OCI-LY1 (cell line): ENCODE measurements at regions not wholly inside any gene's neighbourhood (a gene's known extent, or its start where the extent isn't known, plus 50 kb on each side); places are given as distances from the start of the nearest gene placed in this dataset.

ENCODE experiments used
- H2AFZ ChIP-seq: fragments of 200-600 bp; sonication (generic), shearing (Covaris generic); 2 replicates; pipeline ENCODE4 v1.6.0; 2014; ENCODE audit warnings: antibody characterized with exemption, mild to moderate bottlenecking, low read length
- H3F3A ChIP-seq: fragments of 200-600 bp; sonication (generic), shearing (Covaris generic); 2 replicates; pipeline ENCODE4 v1.6.0; 2014; ENCODE audit warnings: mild to moderate bottlenecking, antibody characterized with exemption, low read length, moderate library complexity; ENCODE audit not compliant: insufficient read depth
- H3K27ac ChIP-seq: fragments of 200-600 bp; sonication (generic); 2 replicates; pipeline ENCODE4 v1.5.1; 2014; ENCODE audit warnings: low read length, mixed run types, mild to moderate bottlenecking, low read depth; ENCODE audit not compliant: poor library complexity, severe bottlenecking
- H3K27me3 ChIP-seq: fragments of 200-600 bp; sonication (generic); 2 replicates; pipeline ENCODE4 v1.6.0; 2014; ENCODE audit warnings: antibody characterized with exemption, mild to moderate bottlenecking, low read length, moderate library complexity; ENCODE audit not compliant: insufficient read depth
- H3K36me3 ChIP-seq: fragments of 200-600 bp; sonication (generic); 2 replicates; pipeline ENCODE4 v1.6.1; 2014; ENCODE audit warnings: mild to moderate bottlenecking, antibody characterized with exemption, low read length, moderate library complexity, mixed read lengths; ENCODE audit not compliant: insufficient read depth
- H3K4me1 ChIP-seq: fragments of 200-600 bp; sonication (generic); 2 replicates; pipeline ENCODE4 v1.5.1; 2014; ENCODE audit warnings: mild to moderate bottlenecking, low read length, moderate library complexity; ENCODE audit not compliant: insufficient read depth, severe bottlenecking
- H3K4me2 ChIP-seq: fragments of 200-600 bp; sonication (generic), shearing (Covaris generic); 2 replicates; pipeline ENCODE4 v1.6.1; 2014; ENCODE audit warnings: low read length
- H3K4me3 ChIP-seq: fragments of 200-600 bp; sonication (generic); 2 replicates; pipeline ENCODE4 v1.5.1; 2014; ENCODE audit warnings: low read length, low read depth, mild to moderate bottlenecking, mixed read lengths; ENCODE audit not compliant: poor library complexity, severe bottlenecking
- H3K79me2 ChIP-seq: fragments of 200-600 bp; shearing (Covaris generic); 2 replicates; pipeline ENCODE4 v1.6.1; 2016; ENCODE audit warnings: mixed run types, low read length, mixed read lengths; ENCODE audit not compliant: insufficient read depth
- H3K9ac ChIP-seq: fragments of 200-600 bp; sonication (generic), shearing (Covaris generic); 2 replicates; pipeline ENCODE4 v1.6.1; 2014; ENCODE audit warnings: mild to moderate bottlenecking, low read length, mixed read lengths
- H3K9me2 ChIP-seq: fragments of 200-600 bp; sonication (generic), shearing (Covaris generic); 2 replicates; pipeline ENCODE4 v1.6.1; 2014; ENCODE audit warnings: low read depth, mild to moderate bottlenecking, low read length, mixed read lengths
- H3K9me3 ChIP-seq: fragments of 200-600 bp; shearing (Covaris generic); 2 replicates; pipeline ENCODE4 v1.6.1; 2014; ENCODE audit warnings: low read length, mixed read lengths
- H4K20me1 ChIP-seq: fragments of 200-600 bp; sonication (generic), shearing (Covaris generic); 2 replicates; pipeline ENCODE4 v1.6.0; 2016; ENCODE audit warnings: mild to moderate bottlenecking, low read length; ENCODE audit not compliant: insufficient read depth
- EZH2 ChIP-seq: fragments of 200-600 bp; sonication (generic), shearing (Covaris generic); IDR thresholded peaks from 2 replicates; pipeline ENCODE4 v1.8.0; 2017; ENCODE audit warnings: borderline replicate concordance, mixed run types, mild to moderate bottlenecking, antibody characterized with exemption, low read length, moderate library complexity, mixed read lengths
- TF ChIP-seq, protein P1 (sequence below): fragments of 200-600 bp; sonication (generic), shearing (Covaris generic); IDR thresholded peaks from 2 replicates; pipeline ENCODE4 v1.5.1; 2017; ENCODE audit warnings: mild to moderate bottlenecking, antibody characterized with exemption, low read length, moderate library complexity, mixed read lengths

DNA sequence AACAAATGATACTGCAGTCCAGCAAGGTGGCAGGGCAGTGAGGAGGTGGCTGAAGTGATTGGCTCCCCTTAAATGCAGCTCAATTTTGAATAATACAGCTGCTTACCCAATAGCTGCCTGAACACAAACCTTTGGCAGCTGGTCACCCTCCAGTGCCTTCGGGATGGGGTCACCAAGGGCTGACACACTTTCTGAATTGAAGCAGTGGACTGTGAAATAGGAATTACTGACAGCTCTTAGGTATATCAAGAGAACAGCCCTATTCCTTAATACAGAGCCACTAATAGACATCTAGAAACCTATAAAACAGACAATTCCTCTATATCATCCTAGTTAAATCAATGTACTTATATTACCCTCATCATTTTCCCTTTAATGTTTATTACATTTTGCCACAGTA lies 474.2 kb upstream of the KIRREL3 start:
- Histone ChIP-seq H4K20me1 (no peaks in the 10 kb centered on the region), H3K9me2 (no peaks in the 10 kb centered on the region), H3K27me3 (no peaks in the 10 kb centered on the region), H3K36me3 (no peaks in the 10 kb centered on the region), H3K4me1 (no peaks in the 10 kb centered on the region), H2AFZ (no peak overlapping the region), H3K79me2 (no peaks in the 10 kb centered on the region), H3K4me2 (no peak overlapping the region), H3F3A (no peaks in the 10 kb centered on the region), H3K9me3 (no peaks in the 10 kb centered on the region), H3K4me3 (no peak overlapping the region), H3K9ac (no peak overlapping the region), H3K27ac (no peak overlapping the region)
- no peak for TF ChIP-seq EZH2
- TF ChIP-seq, protein P1, sequence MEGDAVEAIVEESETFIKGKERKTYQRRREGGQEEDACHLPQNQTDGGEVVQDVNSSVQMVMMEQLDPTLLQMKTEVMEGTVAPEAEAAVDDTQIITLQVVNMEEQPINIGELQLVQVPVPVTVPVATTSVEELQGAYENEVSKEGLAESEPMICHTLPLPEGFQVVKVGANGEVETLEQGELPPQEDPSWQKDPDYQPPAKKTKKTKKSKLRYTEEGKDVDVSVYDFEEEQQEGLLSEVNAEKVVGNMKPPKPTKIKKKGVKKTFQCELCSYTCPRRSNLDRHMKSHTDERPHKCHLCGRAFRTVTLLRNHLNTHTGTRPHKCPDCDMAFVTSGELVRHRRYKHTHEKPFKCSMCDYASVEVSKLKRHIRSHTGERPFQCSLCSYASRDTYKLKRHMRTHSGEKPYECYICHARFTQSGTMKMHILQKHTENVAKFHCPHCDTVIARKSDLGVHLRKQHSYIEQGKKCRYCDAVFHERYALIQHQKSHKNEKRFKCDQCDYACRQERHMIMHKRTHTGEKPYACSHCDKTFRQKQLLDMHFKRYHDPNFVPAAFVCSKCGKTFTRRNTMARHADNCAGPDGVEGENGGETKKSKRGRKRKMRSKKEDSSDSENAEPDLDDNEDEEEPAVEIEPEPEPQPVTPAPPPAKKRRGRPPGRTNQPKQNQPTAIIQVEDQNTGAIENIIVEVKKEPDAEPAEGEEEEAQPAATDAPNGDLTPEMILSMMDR: no peak

DNA sequence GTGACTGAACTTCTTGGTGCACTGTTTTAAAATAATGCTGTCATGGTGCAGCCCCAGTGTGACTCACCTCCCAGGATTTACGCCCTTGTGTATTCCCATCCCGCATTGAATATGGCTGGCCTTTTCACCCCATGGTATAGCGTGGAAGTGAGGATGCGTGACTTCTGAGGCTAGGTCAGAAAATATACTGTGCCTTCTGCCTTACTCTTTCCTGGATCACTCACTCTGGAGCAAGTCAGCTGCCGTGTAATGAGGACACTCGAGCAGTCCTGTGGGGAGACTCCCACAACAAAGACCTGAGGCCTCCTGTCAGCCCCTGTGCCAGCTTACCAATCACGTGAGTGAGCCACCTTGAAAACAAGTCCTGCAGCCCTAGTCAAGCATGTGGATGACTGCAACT lies 471.9 kb upstream of the KIRREL3 start:
- H3K27me3 ChIP-seq: no peaks in the 10 kb centered on the region
- H3K9me3 ChIP-seq: no peaks in the 10 kb centered on the region
- H3K4me3 ChIP-seq: no peak overlapping the region
- no peak overlapping the region for H3K9ac ChIP-seq
- TF ChIP-seq, protein P1: no peak
- no peak for TF ChIP-seq EZH2
- H3K4me1 ChIP-seq: no peaks in the 10 kb centered on the region
- H3F3A ChIP-seq: no peaks in the 10 kb centered on the region
- no peak overlapping the region for H2AFZ ChIP-seq
- no peaks in the 10 kb centered on the region for H3K36me3 ChIP-seq
- H3K79me2 ChIP-seq: no peaks in the 10 kb centered on the region
- no peaks in the 10 kb centered on the region for H4K20me1 ChIP-seq
- H3K27ac ChIP-seq: no peak overlapping the region
- no peaks in the 10 kb centered on the region for H3K9me2 ChIP-seq
- no peak overlapping the region for H3K4me2 ChIP-seq

DNA sequence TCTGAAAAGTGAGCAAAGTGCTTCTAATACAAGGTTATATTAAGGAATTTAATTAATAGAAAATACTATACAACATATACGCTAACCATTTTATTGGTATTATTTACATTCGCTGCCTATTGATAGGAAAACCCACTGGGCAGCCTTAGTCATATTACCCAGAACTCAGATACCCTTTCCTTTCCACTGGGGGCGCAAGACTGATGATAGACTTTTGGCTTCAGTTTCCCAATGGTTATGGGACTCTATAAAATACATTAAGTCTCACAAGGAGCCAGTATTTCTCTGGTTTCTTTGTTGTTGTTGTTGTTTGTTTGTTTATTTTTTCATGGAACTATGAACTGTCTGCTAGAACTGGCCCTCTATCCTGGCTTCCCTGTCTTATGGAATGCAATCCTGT lies 471.1 kb upstream of the KIRREL3 start:
- Histone ChIP-seq H3K4me2 (no peak overlapping the region), H3K27me3 (no peaks in the 10 kb centered on the region), H3F3A (no peaks in the 10 kb centered on the region), H3K9me2 (no peaks in the 10 kb centered on the region), H3K79me2 (no peaks in the 10 kb centered on the region), H3K9me3 (no peaks in the 10 kb centered on the region), H3K9ac (no peak overlapping the region), H2AFZ (no peak overlapping the region), H3K36me3 (no peaks in the 10 kb centered on the region), H3K4me1 (no peaks in the 10 kb centered on the region), H3K4me3 (no peak overlapping the region), H3K27ac (no peak overlapping the region), H4K20me1 (no peaks in the 10 kb centered on the region)
- TF ChIP-seq, protein P1: peak; percentile 45; the same call in 1 of the 2 replicates
- no peak for TF ChIP-seq EZH2
